SK-N-SH treated with all-trans-retinoic acid at 6 μM for 48 hours (cell line): ENCODE measurements at regions not wholly inside any gene's neighbourhood (a gene's known extent, or its start where the extent isn't known, plus 50 kb on each side); places are given as distances from the start of the nearest gene placed in this dataset.

Experiments used
- ATAC-seq: fragments of 200-7000 bp; cut with Tn5 transposase; 3 replicates; pipeline ENCODE4 v1.9.1; 2020; ENCODE audit warnings: mild to moderate bottlenecking, moderate library complexity
- ARNTL ChIP-seq: fragments of 450-650 bp; formaldehyde crosslinking; IDR thresholded peaks from 2 replicates; pipeline ENCODE4 v1.5.0; 2020; ENCODE audit warnings: low read depth, mild to moderate bottlenecking, moderate library complexity, borderline replicate concordance
- BACH2 ChIP-seq: fragments of 250-450 bp; sonication (Bioruptor Pico); IDR thresholded peaks from 2 replicates; pipeline ENCODE4 v1.9.0; 2021; ENCODE audit warnings: mild to moderate bottlenecking, borderline replicate concordance
- CREB5 ChIP-seq: fragments of 250-450 bp; sonication (Bioruptor Pico); IDR thresholded peaks from 2 replicates; pipeline ENCODE4 v1.5.1; 2020; ENCODE audit warnings: low read depth, mild to moderate bottlenecking, moderate library complexity
- CSDC2 ChIP-seq: fragments of 250-450 bp; sonication (Bioruptor Pico); IDR thresholded peaks from 2 replicates; pipeline ENCODE4 v1.5.0; 2020; ENCODE audit warnings: mild to moderate bottlenecking, moderate library complexity
- CSRNP3 ChIP-seq: fragments of 250-450 bp; sonication (Bioruptor Pico); IDR thresholded peaks from 2 replicates; pipeline ENCODE4 v1.5.1; 2021; ENCODE audit warnings: mild to moderate bottlenecking, moderate library complexity
- ESRRG ChIP-seq: fragments of 250-450 bp; sonication (Bioruptor Pico); IDR thresholded peaks from 2 replicates; pipeline ENCODE4 v1.6.1; 2021; ENCODE audit warnings: mild to moderate bottlenecking
- GLIS3 ChIP-seq: fragments of 250-450 bp; sonication (Bioruptor Pico); IDR thresholded peaks from 2 replicates; pipeline ENCODE4 v1.5.0; 2020; ENCODE audit warnings: mild to moderate bottlenecking, moderate library complexity
- ISL1 ChIP-seq: fragments of 250-450 bp; sonication (Bioruptor Pico); IDR thresholded peaks from 2 replicates; pipeline ENCODE4 v2.1.2; 2022; ENCODE audit warnings: mild to moderate bottlenecking, moderate library complexity
- OSR1 ChIP-seq: fragments of 250-450 bp; sonication (Bioruptor Pico); IDR thresholded peaks from 2 replicates; pipeline ENCODE4 v1.8.0; 2022; ENCODE audit warnings: moderate library complexity, mild to moderate bottlenecking, inconsistent platforms
- PATZ1 ChIP-seq: fragments of 250-450 bp; sonication (Bioruptor Pico); IDR thresholded peaks from 2 replicates; pipeline ENCODE4 v1.8.0; 2020; ENCODE audit warnings: mild to moderate bottlenecking, moderate library complexity, borderline replicate concordance
- POU6F1 ChIP-seq: fragments of 250-450 bp; sonication (Bioruptor Pico); IDR thresholded peaks from 2 replicates; pipeline ENCODE4 v1.8.0; 2021; ENCODE audit warnings: low read depth, mild to moderate bottlenecking, moderate library complexity, borderline replicate concordance
- PPARA ChIP-seq: fragments of 250-450 bp; sonication (Bioruptor Pico); IDR thresholded peaks from 2 replicates; pipeline ENCODE4 v1.5.0; 2020; ENCODE audit warnings: mild to moderate bottlenecking, borderline replicate concordance
- RARB ChIP-seq: fragments of 250-450 bp; sonication (Bioruptor Pico); IDR thresholded peaks from 2 replicates; pipeline ENCODE4 v1.8.0; 2021; ENCODE audit warnings: mild to moderate bottlenecking, moderate library complexity
- SNAI2 ChIP-seq: fragments of 250-450 bp; sonication (Bioruptor Pico); IDR thresholded peaks from 2 replicates; pipeline ENCODE4 v1.5.0; 2020; ENCODE audit warnings: mild to moderate bottlenecking, moderate library complexity
- TCF4 ChIP-seq: fragments of 250-450 bp; sonication (Bioruptor Pico); IDR thresholded peaks from 2 replicates; pipeline ENCODE4 v1.8.0; 2021; ENCODE audit warnings: mild to moderate bottlenecking, moderate library complexity, borderline replicate concordance
- TOX ChIP-seq: fragments of 250-450 bp; sonication (Bioruptor Pico); IDR thresholded peaks from 2 replicates; pipeline ENCODE4 v1.8.0; 2021; ENCODE audit warnings: mild to moderate bottlenecking, moderate library complexity, borderline replicate concordance
- TSHZ2 ChIP-seq: fragments of 250-450 bp; sonication (Bioruptor Pico); IDR thresholded peaks from 2 replicates; pipeline ENCODE4 v1.5.0; 2020; ENCODE audit warnings: mild to moderate bottlenecking, moderate library complexity
- ZC3H10 ChIP-seq: fragments of 250-450 bp; sonication (Bioruptor Pico); IDR thresholded peaks from 2 replicates; pipeline ENCODE4 v1.5.1; 2021; ENCODE audit warnings: mild to moderate bottlenecking, moderate library complexity
- ZFP30 ChIP-seq: fragments of 450-650 bp; formaldehyde crosslinking; IDR thresholded peaks from 2 replicates; pipeline ENCODE4 v1.5.0; 2022; ENCODE audit warnings: mild to moderate bottlenecking, moderate library complexity
- ZNF565 ChIP-seq: fragments of 450-650 bp; formaldehyde crosslinking; conservative IDR thresholded peaks from 2 replicates; pipeline ENCODE4 v1.5.0; 2020; ENCODE audit warnings: low read depth, mild to moderate bottlenecking, moderate library complexity
- ZNF70 ChIP-seq: fragments of 450-650 bp; formaldehyde crosslinking; IDR thresholded peaks from 2 replicates; pipeline ENCODE4 v1.5.0; 2020; ENCODE audit warnings: mild to moderate bottlenecking, moderate library complexity

- TF ChIP-seq ESRRG (CRISPR knock-in tag) (no peak), ZFP30 (CRISPR knock-in tag) (no peak), SNAI2 (CRISPR knock-in tag) (no peak), POU6F1 (CRISPR knock-in tag) (no peak)
- no peak for ATAC-seq
Measured at GRCh38 chr3:148083526-148084182, 614.0 kb upstream of the AGTR1 start.

- no peak for TF ChIP-seq PPARA
- no peak for TF ChIP-seq ZNF565 (CRISPR knock-in tag)
- TF ChIP-seq ZC3H10 (CRISPR knock-in tag) = no peak
- no peak for TF ChIP-seq CREB5 (CRISPR knock-in tag)
- TF ChIP-seq GLIS3 (CRISPR knock-in tag) = no peak
- TF ChIP-seq TCF4 (CRISPR knock-in tag) = no peak
- ATAC-seq = no peak
Measured at GRCh38 chr3:148084931-148085330, 612.8 kb upstream of the AGTR1 start.

GRCh38 chr3:148087601-148088371, 609.9 kb upstream of the AGTR1 start:
- no peak for TF ChIP-seq TOX (CRISPR knock-in tag)
- no peak for TF ChIP-seq OSR1 (CRISPR knock-in tag)
- no peak for TF ChIP-seq PATZ1 (CRISPR knock-in tag)
- TF ChIP-seq ISL1 (CRISPR knock-in tag) = no peak
- TF ChIP-seq RARB (CRISPR knock-in tag) = no peak
- no peak for TF ChIP-seq SNAI2 (CRISPR knock-in tag)
- TF ChIP-seq BACH2 (CRISPR knock-in tag) = no peak
- TF ChIP-seq GLIS3 (CRISPR knock-in tag) = no peak
- TF ChIP-seq CREB5 (CRISPR knock-in tag) = no peak
- no peak for TF ChIP-seq ARNTL (CRISPR knock-in tag)
- TF ChIP-seq ZC3H10 (CRISPR knock-in tag) = no peak
- TF ChIP-seq ZNF70 = no peak
- TF ChIP-seq CSDC2 (CRISPR knock-in tag) = no peak
- no peak for TF ChIP-seq ESRRG (CRISPR knock-in tag)
- no peak for TF ChIP-seq ZFP30 (CRISPR knock-in tag)
- TF ChIP-seq ZNF565 (CRISPR knock-in tag) = no peak
- no peak for TF ChIP-seq TSHZ2 (CRISPR knock-in tag)
- no peak for TF ChIP-seq POU6F1 (CRISPR knock-in tag)
- TF ChIP-seq CSRNP3 (CRISPR knock-in tag) = no peak
- no peak for ATAC-seq
